Mesenchymal stem cell (in vitro differentiated cells and primary cell): ENCODE measurements at regions not wholly inside any gene's neighbourhood (a gene's known extent, or its start where the extent isn't known, plus 50 kb on each side); places are given as distances from the start of the nearest gene placed in this dataset.

Experiments
- DNase-seq: peaks from one replicate; pipeline ENCODE4 v3.0.0-alpha.2; 2013
- H2AFZ ChIP-seq: one replicate; pipeline ENCODE4 v1.6.1; 2013; ENCODE audit warnings: low read depth, mild to moderate bottlenecking, control low read depth, inconsistent platforms, low read length, moderate library complexity
- H2AK5ac ChIP-seq: 2 replicates; pipeline ENCODE4 v1.6.1; 2013; ENCODE audit warnings: low read length, moderate library complexity, mild to moderate bottlenecking, inconsistent platforms; ENCODE audit not compliant: severe bottlenecking
- H2BK120ac ChIP-seq: one replicate; pipeline ENCODE4 v1.6.1; 2013; ENCODE audit warnings: low read depth, mild to moderate bottlenecking, inconsistent platforms, low read length, moderate library complexity
- H2BK12ac ChIP-seq, 2 experiments: one replicate each; pipeline ENCODE4 v1.6.1; 2013; ENCODE audit warnings: inconsistent platforms in 2 of 2, low read length in 2 of 2, mild to moderate bottlenecking in 2 of 2, moderate library complexity in 2 of 2, control low read depth in 1 of 2
- H2BK15ac ChIP-seq: one replicate; pipeline ENCODE4 v1.6.1; 2013; ENCODE audit warnings: mild to moderate bottlenecking, low read depth, inconsistent platforms; ENCODE audit not compliant: poor library complexity, severe bottlenecking
- H2BK5ac ChIP-seq: 2 replicates; pipeline ENCODE4 v1.6.1; 2013; ENCODE audit warnings: low read depth, mild to moderate bottlenecking, low read length, control low read depth, inconsistent platforms; ENCODE audit not compliant: poor library complexity, severe bottlenecking
- H3K14ac ChIP-seq, 2 experiments: one replicate each; pipeline ENCODE4 v1.6.1; 2013; ENCODE audit warnings: inconsistent platforms in 2 of 2, low read length in 2 of 2, control low read depth in 1 of 2, mild to moderate bottlenecking in 1 of 2, moderate library complexity in 1 of 2
- H3K18ac ChIP-seq, 2 experiments: one replicate each; pipeline ENCODE4 v1.6.1; 2013; ENCODE audit warnings: inconsistent platforms in 2 of 2, low read length in 2 of 2, control low read depth in 1 of 2, low read depth in 1 of 2, mild to moderate bottlenecking in 1 of 2
- H3K23ac ChIP-seq, 2 experiments: one replicate each; pipeline ENCODE4 v1.6.1; 2013; ENCODE audit warnings: inconsistent platforms in 2 of 2, low read length in 2 of 2, mild to moderate bottlenecking in 2 of 2, moderate library complexity in 2 of 2, control low read depth in 1 of 2
- H3K27ac ChIP-seq: 2 replicates; pipeline ENCODE4 v1.5.1; 2013; ENCODE audit warnings: mild to moderate bottlenecking, moderate library complexity, low read length, control low read depth, inconsistent platforms; ENCODE audit not compliant: poor library complexity, severe bottlenecking
- H3K27me3 ChIP-seq, 2 experiments: 2 replicates each; pipeline versions ENCODE4 v1.6.1 to v1.7.0; 2013; ENCODE audit warnings: low read length in 2 of 2, mild to moderate bottlenecking in 2 of 2, moderate library complexity in 2 of 2, control low read depth in 1 of 2, inconsistent platforms in 1 of 2; ENCODE audit not compliant: control insufficient read depth in 1 of 2, insufficient read depth in 1 of 2
- H3K36me3 ChIP-seq, 2 experiments: 2 replicates each; pipeline versions ENCODE4 v1.6.1 to v1.7.0; 2013; ENCODE audit warnings: low read length in 2 of 2, control low read depth in 1 of 2, inconsistent platforms in 1 of 2, low read depth in 1 of 2, mild to moderate bottlenecking in 1 of 2; ENCODE audit not compliant: insufficient read depth in 2 of 2, control insufficient read depth in 1 of 2
- H3K4ac ChIP-seq, 2 experiments: one replicate each; pipeline ENCODE4 v1.6.1; 2013; ENCODE audit warnings: inconsistent platforms in 2 of 2, low read length in 2 of 2, mild to moderate bottlenecking in 2 of 2, moderate library complexity in 2 of 2, control low read depth in 1 of 2, low read depth in 1 of 2
- H3K4me1 ChIP-seq: 2 replicates; pipeline ENCODE4 v1.6.1; 2013; ENCODE audit warnings: low read depth, low read length, control low read depth; ENCODE audit not compliant: control insufficient read depth, insufficient read depth
- H3K4me2 ChIP-seq: 2 replicates; pipeline ENCODE4 v1.6.1; 2013; ENCODE audit warnings: low read length, mild to moderate bottlenecking, inconsistent platforms; ENCODE audit not compliant: poor library complexity, severe bottlenecking
- H3K4me3 ChIP-seq, 2 experiments: 2 replicates each; pipeline versions ENCODE4 v1.5.1 to v1.7.0; 2013; ENCODE audit warnings: low read length in 2 of 2, mild to moderate bottlenecking in 2 of 2, control low read depth in 1 of 2, low read depth in 1 of 2; ENCODE audit not compliant: insufficient read depth in 1 of 2
- H3K79me1 ChIP-seq: replicated peaks from 2 replicates; pipeline ENCODE4 v1.6.1; 2013; ENCODE audit warnings: mild to moderate bottlenecking, control low read depth, low read length, inconsistent platforms; ENCODE audit not compliant: poor library complexity, severe bottlenecking
- H3K9ac ChIP-seq: 2 replicates; pipeline ENCODE4 v1.7.0; 2013; ENCODE audit warnings: mild to moderate bottlenecking, low read length, moderate library complexity
- H3K9me3 ChIP-seq: 2 replicates; pipeline ENCODE4 v1.7.0; 2013; ENCODE audit warnings: mild to moderate bottlenecking, low read length; ENCODE audit not compliant: control insufficient read depth
- H4K8ac ChIP-seq: one replicate; pipeline ENCODE4 v1.6.1; 2013; ENCODE audit warnings: inconsistent platforms, mild to moderate bottlenecking, low read length, moderate library complexity
- H4K91ac ChIP-seq: one replicate; pipeline ENCODE4 v1.6.1; 2013; ENCODE audit warnings: mild to moderate bottlenecking, low read length, inconsistent platforms
- WGBS: methylation state at CpG from one replicate; pipeline ENCODE4 v1.1.7; 2013; ENCODE audit warnings: mixed read lengths; 5-methylcytosine and 5-hydroxymethylcytosine counted together

GRCh38 chr10:107553470-107553869, 389.0 kb upstream of the SORCS1 start:
- no peak overlapping the region for H3K4me2 ChIP-seq
- H3K9me3 ChIP-seq, result peaks cover 8% of the 10 kb centered on the region
- H3K36me3 ChIP-seq, result no peaks in the 10 kb centered on the region
- H4K91ac ChIP-seq, result no peak overlapping the region
- WGBS, result no CpG with 5 or more reads among the region's 1 CpG
- H2BK12ac ChIP-seq, result no peak overlapping the region
- no peaks in the 10 kb centered on the region for H3K79me1 ChIP-seq
- no peak overlapping the region for H3K18ac ChIP-seq
- no peak overlapping the region for H3K23ac ChIP-seq
- DNase-seq, result peak; percentile 32
- no peak overlapping the region for H3K27ac ChIP-seq
- H2AK5ac ChIP-seq, result no peak overlapping the region
- no peak overlapping the region for H4K8ac ChIP-seq
- no peak overlapping the region for H3K14ac ChIP-seq
- H2AFZ ChIP-seq, result no peak overlapping the region
- H3K4me1 ChIP-seq, result no peaks in the 10 kb centered on the region
- no peak overlapping the region for H2BK5ac ChIP-seq
- H2BK15ac ChIP-seq, result no peak overlapping the region
- H3K4me3 ChIP-seq, result no peak overlapping the region
- H3K4ac ChIP-seq, result no peak overlapping the region
- no peak overlapping the region for H2BK120ac ChIP-seq
- no peak overlapping the region for H3K9ac ChIP-seq
- no peaks in the 10 kb centered on the region for H3K27me3 ChIP-seq

GRCh38 chr10:107552963-107553362, 388.5 kb upstream of the SORCS1 start:
- DNase-seq, result no peak
- Histone ChIP-seq H3K14ac (no peak overlapping the region), H2BK5ac (no peak overlapping the region), H3K4me3 (no peak overlapping the region), H3K79me1 (no peaks in the 10 kb centered on the region), H4K8ac (no peak overlapping the region), H2AK5ac (no peak overlapping the region), H3K4me1 (no peaks in the 10 kb centered on the region), H3K9ac (no peak overlapping the region), H3K36me3 (no peaks in the 10 kb centered on the region), H3K9me3 (peaks cover 4% of the 10 kb centered on the region), H3K4ac (no peak overlapping the region), H3K27me3 (no peaks in the 10 kb centered on the region), H3K23ac (no peak overlapping the region), H4K91ac (no peak overlapping the region), H2BK12ac (no peak overlapping the region), H2AFZ (no peak overlapping the region), H2BK120ac (no peak overlapping the region), H2BK15ac (no peak overlapping the region), H3K4me2 (no peak overlapping the region), H3K27ac (no peak overlapping the region), H3K18ac (no peak overlapping the region)
- 79% methylated on average over 2 of the region's 2 CpGs for WGBS

GRCh38 chr10:107548301-107548700, 383.8 kb upstream of the SORCS1 start:
- Histone ChIP-seq H3K27ac (no peak overlapping the region), H3K79me1 (no peaks in the 10 kb centered on the region), H3K14ac (no peak overlapping the region), H3K23ac (no peak overlapping the region), H2BK15ac (no peak overlapping the region), H3K4ac (no peak overlapping the region), H2BK12ac (no peak overlapping the region), H4K91ac (no peak overlapping the region), H2BK5ac (no peak overlapping the region), H2AFZ (no peak overlapping the region), H3K4me1 (peaks cover 5% of the 10 kb centered on the region), H3K27me3 (no peaks in the 10 kb centered on the region), H2AK5ac (no peak overlapping the region), H3K18ac (no peak overlapping the region), H2BK120ac (no peak overlapping the region), H3K36me3 (no peaks in the 10 kb centered on the region), H3K4me2 (no peak overlapping the region), H3K9ac (no peak overlapping the region), H3K4me3 (no peak overlapping the region), H3K9me3 (peaks cover 3% of the 10 kb centered on the region), H4K8ac (no peak overlapping the region)
- DNase-seq, result no peak
- WGBS, result 62% methylated on average over 4 of the region's 4 CpGs

GRCh38 chr10:107546986-107547385, 382.5 kb upstream of the SORCS1 start:
- no peak overlapping the region for H3K27ac ChIP-seq
- H3K27me3 ChIP-seq, result no peaks in the 10 kb centered on the region
- H3K4me2 ChIP-seq, result no peak overlapping the region
- no peak overlapping the region for H2BK15ac ChIP-seq
- H3K79me1 ChIP-seq, result no peaks in the 10 kb centered on the region
- H3K23ac ChIP-seq, result no peak overlapping the region
- H4K8ac ChIP-seq, result no peak overlapping the region
- WGBS, result 68% methylated on average over 3 of the region's 5 CpGs
- H3K4me3 ChIP-seq, result no peak overlapping the region
- H3K14ac ChIP-seq, result no peak overlapping the region
- H3K9ac ChIP-seq, result no peak overlapping the region
- H3K4ac ChIP-seq, result peak overlapping the region in 1 of 2 experiments; percentile 24
- H2AFZ ChIP-seq, result no peak overlapping the region
- H3K9me3 ChIP-seq, result peaks cover 3% of the 10 kb centered on the region
- H3K4me1 ChIP-seq, result peaks cover 5% of the 10 kb centered on the region
- DNase-seq, result peak; percentile 11
- no peak overlapping the region for H2AK5ac ChIP-seq
- no peaks in the 10 kb centered on the region for H3K36me3 ChIP-seq
- H2BK5ac ChIP-seq, result no peak overlapping the region
- H2BK12ac ChIP-seq, result peak overlapping the region in 1 of 2 experiments; percentile 38
- no peak overlapping the region for H2BK120ac ChIP-seq
- no peak overlapping the region for H3K18ac ChIP-seq
- H4K91ac ChIP-seq, result no peak overlapping the region
